GM12873 (cell line): ENCODE measurements at regions not wholly inside any gene's neighbourhood (a gene's known extent, or its start where the extent isn't known, plus 50 kb on each side); places are given as distances from the start of the nearest gene placed in this dataset.

Experiments used
- CTCF ChIP-seq: IDR thresholded peaks from 2 replicates; pipeline ENCODE4 v1.5.1; 2012; ENCODE audit warnings: low read depth, mild to moderate bottlenecking, moderate library complexity, low read length, control low read depth; ENCODE audit not compliant: insufficient read depth; ENCODE audit errors: missing control alignments

- no peak for TF ChIP-seq CTCF
Observed at GRCh38 chr13:59398127-59398526, 765.6 kb downstream of the DIAPH3 start.

GRCh38 chr13:59398661-59399060 is 765.1 kb downstream of the DIAPH3 start:
- TF ChIP-seq CTCF: no peak

GRCh38 chr13:59399513-59399912 is 764.2 kb downstream of the DIAPH3 start:
- no peak for TF ChIP-seq CTCF

- TF ChIP-seq CTCF: no peak
Observed at GRCh38 chr13:59404331-59404730, 759.4 kb downstream of the DIAPH3 start.

GRCh38 chr13:59408738-59409137 is 755.0 kb downstream of the DIAPH3 start:
- TF ChIP-seq CTCF: no peak

GRCh38 chr13:59409211-59409610 is 754.5 kb downstream of the DIAPH3 start:
- no peak for TF ChIP-seq CTCF

GRCh38 chr13:59409634-59410200 is 754.0 kb downstream of the DIAPH3 start:
- no peak for TF ChIP-seq CTCF
